Dendritic cell treated with granulocyte-macrophage colony-stimulating factor and Interleukin-4, amounts not matched to agents 40 ng/mL and 50 ng/mL, for 4 days (primary cell): ENCODE measurements at regions not wholly inside any gene's neighbourhood (a gene's known extent, or its start where the extent isn't known, plus 50 kb on each side); places are given as distances from the start of the nearest gene placed in this dataset.
"Not testable (repeated sequence)": the region's sequence is repeated elsewhere in the genome, so short reads cannot be mapped to it uniquely, and the experiment has no call there.

Experiments used
- H3K27ac Mint-ChIP-seq: one replicate; pipeline ENCODE4 v1.8.0; 2022; ENCODE audit warnings: mild to moderate bottlenecking, mixed read lengths
- H3K27me3 Mint-ChIP-seq: one replicate; pipeline ENCODE4 v1.8.0; 2022; ENCODE audit warnings: mild to moderate bottlenecking, mixed read lengths
- H3K36me3 Mint-ChIP-seq: one replicate; pipeline ENCODE4 v1.8.0; 2022; ENCODE audit warnings: low read depth, mixed read lengths
- H3K4me1 Mint-ChIP-seq: one replicate; pipeline ENCODE4 v1.8.0; 2022; ENCODE audit warnings: low read depth, mixed read lengths
- H3K4me3 Mint-ChIP-seq: one replicate; pipeline ENCODE4 v1.8.0; 2022; ENCODE audit warnings: mild to moderate bottlenecking, moderate library complexity, mixed read lengths
- H3K9me3 Mint-ChIP-seq: one replicate; pipeline ENCODE4 v1.8.0; 2022; ENCODE audit warnings: mixed read lengths
- intact Hi-C: fragments of 100-400 bp; cut with micrococcal nuclease; formaldehyde crosslinking; loops from one replicate; pipeline ENCODE4 v1.15.0; 2022

GRCh38 chr7:57524197-57524596 lies 74.2 kb downstream of the ZNF716 start:
- H3K27me3 Mint-ChIP-seq, H3K36me3 Mint-ChIP-seq, H3K4me3 Mint-ChIP-seq, H3K27ac Mint-ChIP-seq, intact Hi-C loops, H3K4me1 Mint-ChIP-seq: not testable (repeated sequence)
- peaks cover 54% of the 10 kb centered on the region for H3K9me3 Mint-ChIP-seq

GRCh38 chr7:57529931-57530330 lies 80.0 kb downstream of the ZNF716 start:
- Mint-ChIP-seq H3K27ac (no peak overlapping the region), H3K9me3 (peaks cover 59% of the 10 kb centered on the region), H3K36me3 (no peaks in the 10 kb centered on the region), H3K27me3 (no peaks in the 10 kb centered on the region), H3K4me1 (no peaks in the 10 kb centered on the region), H3K4me3 (no peak overlapping the region)
- intact Hi-C loops: no loop called here

GRCh38 chr7:57540634-57541033 lies 90.7 kb downstream of the ZNF716 start:
- H3K36me3 Mint-ChIP-seq, H3K4me1 Mint-ChIP-seq, H3K4me3 Mint-ChIP-seq, H3K27ac Mint-ChIP-seq, H3K27me3 Mint-ChIP-seq, intact Hi-C loops: not testable (repeated sequence)
- H3K9me3 Mint-ChIP-seq: peaks cover 22% of the 10 kb centered on the region

GRCh38 chr7:57542331-57542730 lies 92.4 kb downstream of the ZNF716 start:
- peaks cover 14% of the 10 kb centered on the region for H3K9me3 Mint-ChIP-seq
- intact Hi-C loops, H3K4me3 Mint-ChIP-seq, H3K27me3 Mint-ChIP-seq, H3K36me3 Mint-ChIP-seq, H3K27ac Mint-ChIP-seq, H3K4me1 Mint-ChIP-seq: not testable (repeated sequence)

GRCh38 chr7:57547351-57547750 lies 97.4 kb downstream of the ZNF716 start:
- H3K4me3 Mint-ChIP-seq, H3K27me3 Mint-ChIP-seq, intact Hi-C loops, H3K4me1 Mint-ChIP-seq, H3K27ac Mint-ChIP-seq, H3K36me3 Mint-ChIP-seq: not testable (repeated sequence)
- H3K9me3 Mint-ChIP-seq: peaks cover 40% of the 10 kb centered on the region

GRCh38 chr7:57549961-57550360 lies 100.0 kb downstream of the ZNF716 start:
- H3K4me1 Mint-ChIP-seq, intact Hi-C loops, H3K27ac Mint-ChIP-seq, H3K4me3 Mint-ChIP-seq, H3K36me3 Mint-ChIP-seq, H3K27me3 Mint-ChIP-seq: not testable (repeated sequence)
- H3K9me3 Mint-ChIP-seq: peaks cover 27% of the 10 kb centered on the region

- intact Hi-C loops: not testable (repeated sequence)
Measured at GRCh38 chr7:57555687-57556086, 105.7 kb downstream of the ZNF716 start.

GRCh38 chr7:57579454-57579853 lies 129.5 kb downstream of the ZNF716 start:
- H3K9me3 Mint-ChIP-seq: peaks cover 53% of the 10 kb centered on the region
- intact Hi-C loops: no loop called here
- H3K4me3 Mint-ChIP-seq: no peak overlapping the region
- H3K36me3 Mint-ChIP-seq: no peaks in the 10 kb centered on the region
- no peak overlapping the region for H3K27ac Mint-ChIP-seq
- no peaks in the 10 kb centered on the region for H3K27me3 Mint-ChIP-seq
- no peaks in the 10 kb centered on the region for H3K4me1 Mint-ChIP-seq

More at GRCh38 chr7:57555687-57556086, 105.7 kb downstream of the ZNF716 start:
- H3K9me3 Mint-ChIP-seq: peaks cover 31% of the 10 kb centered on the region
- H3K4me1 Mint-ChIP-seq, H3K27ac Mint-ChIP-seq, H3K27me3 Mint-ChIP-seq, H3K4me3 Mint-ChIP-seq, H3K36me3 Mint-ChIP-seq: not testable (repeated sequence)
